ENCODE measurements at regions not wholly inside any gene's neighbourhood (a gene's known extent, or its start where the extent isn't known, plus 50 kb on each side); places are given as distances from the start of the nearest gene placed in this dataset.

DNA sequence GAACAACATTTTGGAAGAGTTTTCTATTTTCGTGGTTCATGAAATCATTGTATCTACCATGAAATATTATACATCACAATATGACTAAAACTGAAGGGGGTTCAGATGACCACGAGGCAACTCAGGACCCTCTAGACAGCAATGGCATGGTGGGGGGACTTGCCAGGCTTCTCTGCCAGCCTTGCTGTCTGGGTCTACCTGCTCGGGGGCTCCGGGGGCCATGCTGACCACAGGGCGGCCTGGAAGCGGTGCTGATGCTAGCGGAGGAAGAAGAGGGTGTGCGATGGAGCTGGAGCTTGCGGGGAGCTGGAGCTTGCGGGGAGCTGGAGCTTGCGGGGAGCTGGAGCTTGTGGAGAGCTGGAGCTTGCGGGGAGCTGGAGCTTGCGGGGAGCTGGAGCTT is 89.2 kb upstream of the IRX4 start:
- TF ChIP-seq, protein P1, sequence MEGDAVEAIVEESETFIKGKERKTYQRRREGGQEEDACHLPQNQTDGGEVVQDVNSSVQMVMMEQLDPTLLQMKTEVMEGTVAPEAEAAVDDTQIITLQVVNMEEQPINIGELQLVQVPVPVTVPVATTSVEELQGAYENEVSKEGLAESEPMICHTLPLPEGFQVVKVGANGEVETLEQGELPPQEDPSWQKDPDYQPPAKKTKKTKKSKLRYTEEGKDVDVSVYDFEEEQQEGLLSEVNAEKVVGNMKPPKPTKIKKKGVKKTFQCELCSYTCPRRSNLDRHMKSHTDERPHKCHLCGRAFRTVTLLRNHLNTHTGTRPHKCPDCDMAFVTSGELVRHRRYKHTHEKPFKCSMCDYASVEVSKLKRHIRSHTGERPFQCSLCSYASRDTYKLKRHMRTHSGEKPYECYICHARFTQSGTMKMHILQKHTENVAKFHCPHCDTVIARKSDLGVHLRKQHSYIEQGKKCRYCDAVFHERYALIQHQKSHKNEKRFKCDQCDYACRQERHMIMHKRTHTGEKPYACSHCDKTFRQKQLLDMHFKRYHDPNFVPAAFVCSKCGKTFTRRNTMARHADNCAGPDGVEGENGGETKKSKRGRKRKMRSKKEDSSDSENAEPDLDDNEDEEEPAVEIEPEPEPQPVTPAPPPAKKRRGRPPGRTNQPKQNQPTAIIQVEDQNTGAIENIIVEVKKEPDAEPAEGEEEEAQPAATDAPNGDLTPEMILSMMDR (IDR thresholded peaks at IDR 0.05) = no peak
- no peak for TF ChIP-seq POLR2AphosphoS5 (IDR thresholded peaks at IDR 0.05)
